ENCODE measurements at regions not wholly inside any gene's neighbourhood (a gene's known extent, or its start where the extent isn't known, plus 50 kb on each side); places are given as distances from the start of the nearest gene placed in this dataset.

DNA sequence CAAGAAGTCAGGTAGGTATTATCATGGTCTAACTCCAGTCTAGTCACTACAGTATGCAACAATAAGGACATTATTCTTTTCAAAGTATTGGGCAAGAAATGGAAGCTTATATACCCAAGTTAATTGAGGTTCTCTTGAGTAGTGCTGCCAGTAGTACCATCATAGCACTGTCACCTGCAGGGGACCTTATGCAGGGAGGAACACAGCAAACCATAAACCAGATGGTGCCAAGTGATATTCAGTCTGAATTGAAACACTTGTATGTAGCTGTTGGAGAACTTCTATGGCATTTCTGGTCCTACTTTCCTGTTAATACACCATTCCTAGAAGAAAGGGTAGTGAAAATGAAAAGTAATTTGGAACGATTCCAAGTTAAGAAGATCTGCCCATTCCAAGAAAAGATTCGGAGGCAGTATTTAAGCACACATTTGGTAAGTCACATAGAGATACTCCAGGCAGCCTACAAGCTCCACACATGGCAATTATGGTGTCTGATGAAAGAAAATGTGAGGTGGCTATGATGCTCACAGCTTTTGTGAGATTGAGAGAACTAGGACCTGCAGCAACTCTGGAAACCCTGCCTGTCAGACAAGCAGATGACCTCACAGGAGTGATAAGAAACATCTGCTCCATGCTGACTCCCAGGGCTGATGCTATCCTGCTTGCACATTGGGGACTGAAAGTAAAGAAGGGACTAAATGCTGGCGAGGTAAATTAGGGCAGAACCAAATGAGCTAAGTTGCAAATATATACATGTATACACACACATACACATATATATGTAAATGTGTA is 174.7 kb downstream of the MC4R start:
- Histone ChIP-seq H3K4me3 (replicated peaks; ENCODE audit: insufficient read depth, low read length) (no peak overlapping the region), H3K27me3 (ENCODE audit: insufficient read depth, poor library complexity, severe bottlenecking) (no peaks in the 10 kb centered on the region), H3K27ac (replicated peaks) (no peak overlapping the region)
- no peak for TF ChIP-seq CTCF (IDR thresholded peaks at IDR 0.05; ENCODE audit: insufficient read depth, low read length)
- TF ChIP-seq GABPA (IDR thresholded peaks at IDR 0.05; ENCODE audit: low read depth), result no peak
- no peak for TF ChIP-seq POLR2AphosphoS5 (IDR thresholded peaks at IDR 0.05; ENCODE audit: low read depth)
- TF ChIP-seq, protein P1, sequence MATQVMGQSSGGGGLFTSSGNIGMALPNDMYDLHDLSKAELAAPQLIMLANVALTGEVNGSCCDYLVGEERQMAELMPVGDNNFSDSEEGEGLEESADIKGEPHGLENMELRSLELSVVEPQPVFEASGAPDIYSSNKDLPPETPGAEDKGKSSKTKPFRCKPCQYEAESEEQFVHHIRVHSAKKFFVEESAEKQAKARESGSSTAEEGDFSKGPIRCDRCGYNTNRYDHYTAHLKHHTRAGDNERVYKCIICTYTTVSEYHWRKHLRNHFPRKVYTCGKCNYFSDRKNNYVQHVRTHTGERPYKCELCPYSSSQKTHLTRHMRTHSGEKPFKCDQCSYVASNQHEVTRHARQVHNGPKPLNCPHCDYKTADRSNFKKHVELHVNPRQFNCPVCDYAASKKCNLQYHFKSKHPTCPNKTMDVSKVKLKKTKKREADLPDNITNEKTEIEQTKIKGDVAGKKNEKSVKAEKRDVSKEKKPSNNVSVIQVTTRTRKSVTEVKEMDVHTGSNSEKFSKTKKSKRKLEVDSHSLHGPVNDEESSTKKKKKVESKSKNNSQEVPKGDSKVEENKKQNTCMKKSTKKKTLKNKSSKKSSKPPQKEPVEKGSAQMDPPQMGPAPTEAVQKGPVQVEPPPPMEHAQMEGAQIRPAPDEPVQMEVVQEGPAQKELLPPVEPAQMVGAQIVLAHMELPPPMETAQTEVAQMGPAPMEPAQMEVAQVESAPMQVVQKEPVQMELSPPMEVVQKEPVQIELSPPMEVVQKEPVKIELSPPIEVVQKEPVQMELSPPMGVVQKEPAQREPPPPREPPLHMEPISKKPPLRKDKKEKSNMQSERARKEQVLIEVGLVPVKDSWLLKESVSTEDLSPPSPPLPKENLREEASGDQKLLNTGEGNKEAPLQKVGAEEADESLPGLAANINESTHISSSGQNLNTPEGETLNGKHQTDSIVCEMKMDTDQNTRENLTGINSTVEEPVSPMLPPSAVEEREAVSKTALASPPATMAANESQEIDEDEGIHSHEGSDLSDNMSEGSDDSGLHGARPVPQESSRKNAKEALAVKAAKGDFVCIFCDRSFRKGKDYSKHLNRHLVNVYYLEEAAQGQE (IDR thresholded peaks at IDR 0.05; ENCODE audit: insufficient replicate concordance, low read depth), result no peak
- no peak for TF ChIP-seq SPI1 (IDR thresholded peaks at IDR 0.05; ENCODE audit: borderline replicate concordance, low read depth)
- DNase-seq (ENCODE audit: low read depth in 1 of 2, low spot score in 1 of 2), result no peak

- no peak overlapping the region for H3K27ac ChIP-seq (replicated peaks)
- H3K27me3 ChIP-seq (ENCODE audit: insufficient read depth, poor library complexity, severe bottlenecking), result no peaks in the 10 kb centered on the region
- TF ChIP-seq, protein P1 (IDR thresholded peaks at IDR 0.05; ENCODE audit: insufficient replicate concordance, low read depth), result no peak
- TF ChIP-seq POLR2AphosphoS5 (IDR thresholded peaks at IDR 0.05; ENCODE audit: low read depth) (no peak), SPI1 (IDR thresholded peaks at IDR 0.05; ENCODE audit: borderline replicate concordance, low read depth) (no peak), GABPA (IDR thresholded peaks at IDR 0.05; ENCODE audit: low read depth) (no peak)
- no peak for DNase-seq (ENCODE audit: low read depth in 1 of 2, low spot score in 1 of 2)
- H3K4me3 ChIP-seq (replicated peaks; ENCODE audit: insufficient read depth, low read length), result no peak overlapping the region
These were observed 175.6 kb downstream of the MC4R start for GRCh38 chr18:60196836-60197606.

- no peak overlapping the region for H3K4me3 ChIP-seq (replicated peaks; ENCODE audit: insufficient read depth, low read length)
- DNase-seq (ENCODE audit: low read depth in 1 of 2, low spot score in 1 of 2), result no peak
- no peak overlapping the region for H3K27ac ChIP-seq (replicated peaks)
- H3K27me3 ChIP-seq (ENCODE audit: insufficient read depth, poor library complexity, severe bottlenecking), result no peaks in the 10 kb centered on the region
- no peak for TF ChIP-seq POLR2AphosphoS5 (IDR thresholded peaks at IDR 0.05; ENCODE audit: low read depth)
- no peak for TF ChIP-seq GABPA (IDR thresholded peaks at IDR 0.05; ENCODE audit: low read depth)
- TF ChIP-seq, protein P1 (IDR thresholded peaks at IDR 0.05; ENCODE audit: insufficient replicate concordance, low read depth), result no peak
- no peak for TF ChIP-seq CTCF (IDR thresholded peaks at IDR 0.05; ENCODE audit: insufficient read depth, low read length)
- TF ChIP-seq SPI1 (IDR thresholded peaks at IDR 0.05; ENCODE audit: borderline replicate concordance, low read depth), result no peak
These were observed 178.8 kb downstream of the MC4R start for GRCh38 chr18:60193780-60194179.

Measured in HL-60 (cell line).